Adrenal gland (tissue), 5 donors: ENCODE measurements at regions not wholly inside any gene's neighbourhood (a gene's known extent, or its start where the extent isn't known, plus 50 kb on each side); places are given as distances from the start of the nearest gene placed in this dataset.

Experiments used
- POLR2A ChIP-seq, 2 donors: fragments of 450-650 bp; IDR thresholded peaks; one replicate each; pipeline ENCODE4 v1.6.1; 2017; ENCODE audit warnings: antibody characterized with exemption in 2 of 2, mild to moderate bottlenecking in 2 of 2, moderate library complexity in 1 of 2
- TF ChIP-seq, protein P1 (sequence below), 6 experiments: fragments of 450-650 bp in 4 of 6; fragments of 200-600 bp in 2 of 6; sonication (generic) in 1 of 6; IDR thresholded peaks; 1 replicate in 5 of 6; 2 replicates in 1 of 6; pipeline versions ENCODE4 v1.5.1 to v1.8.0; 2016 to 2021; ENCODE audit warnings: antibody characterized with exemption in 6 of 6, mild to moderate bottlenecking in 2 of 6, moderate library complexity in 1 of 6
- donor health status: DM: no; HTN: no; CAD: no.

- TF ChIP-seq, protein P1, sequence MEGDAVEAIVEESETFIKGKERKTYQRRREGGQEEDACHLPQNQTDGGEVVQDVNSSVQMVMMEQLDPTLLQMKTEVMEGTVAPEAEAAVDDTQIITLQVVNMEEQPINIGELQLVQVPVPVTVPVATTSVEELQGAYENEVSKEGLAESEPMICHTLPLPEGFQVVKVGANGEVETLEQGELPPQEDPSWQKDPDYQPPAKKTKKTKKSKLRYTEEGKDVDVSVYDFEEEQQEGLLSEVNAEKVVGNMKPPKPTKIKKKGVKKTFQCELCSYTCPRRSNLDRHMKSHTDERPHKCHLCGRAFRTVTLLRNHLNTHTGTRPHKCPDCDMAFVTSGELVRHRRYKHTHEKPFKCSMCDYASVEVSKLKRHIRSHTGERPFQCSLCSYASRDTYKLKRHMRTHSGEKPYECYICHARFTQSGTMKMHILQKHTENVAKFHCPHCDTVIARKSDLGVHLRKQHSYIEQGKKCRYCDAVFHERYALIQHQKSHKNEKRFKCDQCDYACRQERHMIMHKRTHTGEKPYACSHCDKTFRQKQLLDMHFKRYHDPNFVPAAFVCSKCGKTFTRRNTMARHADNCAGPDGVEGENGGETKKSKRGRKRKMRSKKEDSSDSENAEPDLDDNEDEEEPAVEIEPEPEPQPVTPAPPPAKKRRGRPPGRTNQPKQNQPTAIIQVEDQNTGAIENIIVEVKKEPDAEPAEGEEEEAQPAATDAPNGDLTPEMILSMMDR (IDR thresholded peaks at IDR 0.05) = no peak
- no peak for TF ChIP-seq POLR2A (IDR thresholded peaks at IDR 0.05)
Observed at GRCh38 chr15:61582092-61582491, 353.0 kb upstream of the RORA start.
